CD8-positive, alpha-beta memory T cell (primary cell): ENCODE measurements at regions not wholly inside any gene's neighbourhood (a gene's known extent, or its start where the extent isn't known, plus 50 kb on each side); places are given as distances from the start of the nearest gene placed in this dataset.

Experiments used
- CTCF ChIA-PET: fragments of 350-600 bp; sonication (Branson Sonifier 250); formaldehyde crosslinking; loops from one replicate; lab custom pipeline; 2021; ENCODE audit warnings: antibody characterized with exemption; lab: Charles Lee
- POLR2A ChIA-PET: fragments of 350-600 bp; sonication (Branson Sonifier 250); formaldehyde crosslinking; loops from one replicate; lab custom pipeline; 2021; ENCODE audit warnings: antibody characterized with exemption; lab: Charles Lee
- DNase-seq, 5 donors: peaks; one replicate each; pipeline versions ENCODE4 v3.0.0 to v3.0.0-alpha.2; 2020 to 2022; ENCODE audit warnings: mixed read lengths in 1 of 5
- H3K27ac ChIP-seq: one replicate; pipeline ENCODE4 v1.7.0; 2013; ENCODE audit warnings: low read depth, mild to moderate bottlenecking, low read length, moderate library complexity
- H3K27me3 ChIP-seq: 2 replicates; pipeline ENCODE4 v1.7.0; 2013; ENCODE audit warnings: low read length, mild to moderate bottlenecking; ENCODE audit not compliant: insufficient read depth, poor library complexity, severe bottlenecking
- H3K36me3 ChIP-seq: 2 replicates; pipeline ENCODE4 v1.7.0; 2013; ENCODE audit warnings: mild to moderate bottlenecking, low read length, moderate library complexity; ENCODE audit not compliant: insufficient read depth
- H3K4me1 ChIP-seq: 2 replicates; pipeline ENCODE4 v1.7.0; 2013; ENCODE audit warnings: mild to moderate bottlenecking, low read length, moderate library complexity; ENCODE audit not compliant: insufficient read depth
- H3K4me3 ChIP-seq: 2 replicates; pipeline ENCODE4 v1.7.0; 2013; ENCODE audit warnings: mild to moderate bottlenecking, low read length
- H3K9me3 ChIP-seq: 2 replicates; pipeline ENCODE4 v1.7.0; 2013; ENCODE audit warnings: mild to moderate bottlenecking, low read length
- H3K27ac Mint-ChIP-seq, 8 donors: one replicate each; pipeline ENCODE4 v1.8.0; 2020 to 2021; ENCODE audit warnings: mixed read lengths in 8 of 8, mild to moderate bottlenecking in 6 of 8, inconsistent platforms in 3 of 8, moderate library complexity in 3 of 8
- H3K27me3 Mint-ChIP-seq, 2 donors: one replicate each; pipeline ENCODE4 v1.8.0; 2020 to 2021; ENCODE audit warnings: mixed read lengths in 2 of 2, mild to moderate bottlenecking in 1 of 2, moderate library complexity in 1 of 2
- H3K36me3 Mint-ChIP-seq, 3 donors: one replicate each; pipeline ENCODE4 v1.8.0; 2020 to 2021; ENCODE audit warnings: mixed read lengths in 3 of 3, inconsistent platforms in 1 of 3, mild to moderate bottlenecking in 1 of 3
- H3K4me1 Mint-ChIP-seq, 3 donors: one replicate each; pipeline ENCODE4 v1.8.0; 2020 to 2021; ENCODE audit warnings: mixed read lengths in 3 of 3, inconsistent platforms in 1 of 3, mild to moderate bottlenecking in 1 of 3
- H3K4me3 Mint-ChIP-seq, 7 donors: one replicate each; pipeline ENCODE4 v1.8.0; 2020 to 2021; ENCODE audit warnings: mixed read lengths in 7 of 7, mild to moderate bottlenecking in 6 of 7, moderate library complexity in 4 of 7, inconsistent platforms in 2 of 7
- H3K9me3 Mint-ChIP-seq, 5 donors: one replicate each; pipeline ENCODE4 v1.8.0; 2020 to 2022; ENCODE audit warnings: mixed read lengths in 5 of 5, mild to moderate bottlenecking in 3 of 5, moderate library complexity in 2 of 5, inconsistent platforms in 1 of 5

- Mint-ChIP-seq H3K4me1 (no peaks in the 10 kb centered on the region), H3K27me3 (no peaks in the 10 kb centered on the region), H3K36me3 (no peaks in the 10 kb centered on the region), H3K9me3 (peaks cover 2 to 37% (median 14%) of the 10 kb centered on the region in 5 donors), H3K27ac (no peak overlapping the region), H3K4me3 (no peak overlapping the region)
- no peak overlapping the region for H3K27ac ChIP-seq
- no peak for DNase-seq
- H3K4me1 ChIP-seq, result no peaks in the 10 kb centered on the region
- H3K36me3 ChIP-seq, result no peaks in the 10 kb centered on the region
- no peaks in the 10 kb centered on the region for H3K9me3 ChIP-seq
- H3K4me3 ChIP-seq, result no peak overlapping the region
- ChIA-PET CTCF (no interaction called here), POLR2A (no interaction called here)
- no peaks in the 10 kb centered on the region for H3K27me3 ChIP-seq
Measured at GRCh38 chr11:25941353-25941752, 390.6 kb upstream of the ANO3 start.

- no peak overlapping the region for H3K4me3 ChIP-seq
- Mint-ChIP-seq H3K9me3 (peaks cover 5 to 27% (median 20%) of the 10 kb centered on the region in 5 donors), H3K4me1 (no peaks in the 10 kb centered on the region), H3K27me3 (no peaks in the 10 kb centered on the region), H3K27ac (no peak overlapping the region), H3K4me3 (no peak overlapping the region), H3K36me3 (no peaks in the 10 kb centered on the region)
- H3K27me3 ChIP-seq, result no peaks in the 10 kb centered on the region
- H3K27ac ChIP-seq, result no peak overlapping the region
- no peaks in the 10 kb centered on the region for H3K4me1 ChIP-seq
- DNase-seq, result no peak
- ChIA-PET POLR2A (no interaction called here), CTCF (interaction anchor here (1.3 kb wide), 1 partner anchor 21 kb away, joined by 3 read pairs; no protein-coding TSS in a partner anchor)
- H3K9me3 ChIP-seq, result no peaks in the 10 kb centered on the region
- no peaks in the 10 kb centered on the region for H3K36me3 ChIP-seq
Measured at GRCh38 chr11:25943031-25943430, 388.9 kb upstream of the ANO3 start.

- H3K9me3 ChIP-seq, result no peaks in the 10 kb centered on the region
- Mint-ChIP-seq H3K4me3 (no peak overlapping the region), H3K27ac (no peak overlapping the region)
Measured at GRCh38 chr11:25943777-25944661, 387.9 kb upstream of the ANO3 start.

GRCh38 chr11:25949918-25950317, 382.0 kb upstream of the ANO3 start:
- no peak overlapping the region for H3K4me3 Mint-ChIP-seq
- Histone ChIP-seq H3K36me3 (no peaks in the 10 kb centered on the region), H3K9me3 (no peaks in the 10 kb centered on the region), H3K4me3 (no peak overlapping the region), H3K4me1 (no peaks in the 10 kb centered on the region), H3K27me3 (no peaks in the 10 kb centered on the region), H3K27ac (no peak overlapping the region)
- H3K9me3 Mint-ChIP-seq, result peaks cover 7 to 32% (median 16%) of the 10 kb centered on the region in 5 donors
- ChIA-PET POLR2A (no interaction called here), CTCF (no interaction called here)
- H3K4me1 Mint-ChIP-seq, result no peaks in the 10 kb centered on the region
- no peak overlapping the region for H3K27ac Mint-ChIP-seq
- DNase-seq, result no peak
- H3K27me3 Mint-ChIP-seq, result no peaks in the 10 kb centered on the region
- H3K36me3 Mint-ChIP-seq, result no peaks in the 10 kb centered on the region

More at GRCh38 chr11:25943777-25944661, 387.9 kb upstream of the ANO3 start:
- no peak overlapping the region for H3K27ac ChIP-seq
- CTCF ChIA-PET, result interaction anchor here (1.3 kb wide), 1 partner anchor 22 kb away, joined by 3 read pairs; no protein-coding TSS in a partner anchor
- DNase-seq, result no peak
- no peaks in the 10 kb centered on the region for H3K27me3 Mint-ChIP-seq
- H3K9me3 Mint-ChIP-seq, result peaks cover 7 to 27% (median 18%) of the 10 kb centered on the region in 5 donors
- no peaks in the 10 kb centered on the region for H3K4me1 Mint-ChIP-seq
- POLR2A ChIA-PET, result no interaction called here
- no peaks in the 10 kb centered on the region for H3K4me1 ChIP-seq
- H3K4me3 ChIP-seq, result no peak overlapping the region
- no peaks in the 10 kb centered on the region for H3K36me3 Mint-ChIP-seq
- H3K27me3 ChIP-seq, result no peaks in the 10 kb centered on the region
- H3K36me3 ChIP-seq, result no peaks in the 10 kb centered on the region

GRCh38 chr11:25953006-25953405, 378.9 kb upstream of the ANO3 start:
- H3K27me3 ChIP-seq, result no peaks in the 10 kb centered on the region
- POLR2A ChIA-PET, result no interaction called here
- H3K36me3 Mint-ChIP-seq, result no peaks in the 10 kb centered on the region
- H3K27ac ChIP-seq, result no peak overlapping the region
- H3K27me3 Mint-ChIP-seq, result no peaks in the 10 kb centered on the region
- no peak overlapping the region for H3K4me3 ChIP-seq
- H3K4me1 Mint-ChIP-seq, result no peaks in the 10 kb centered on the region
- H3K9me3 Mint-ChIP-seq, result peaks cover under 1 to 22% (median 5%) of the 10 kb centered on the region in 5 donors
- H3K4me3 Mint-ChIP-seq, result no peak overlapping the region
- H3K4me1 ChIP-seq, result no peaks in the 10 kb centered on the region
- no peaks in the 10 kb centered on the region for H3K36me3 ChIP-seq
- CTCF ChIA-PET, result no interaction called here
- no peaks in the 10 kb centered on the region for H3K9me3 ChIP-seq
- DNase-seq, result no peak
- no peak overlapping the region for H3K27ac Mint-ChIP-seq

- no peaks in the 10 kb centered on the region for H3K4me1 Mint-ChIP-seq
- Histone ChIP-seq H3K4me3 (no peak overlapping the region), H3K27me3 (no peaks in the 10 kb centered on the region), H3K27ac (no peak overlapping the region), H3K9me3 (no peaks in the 10 kb centered on the region), H3K36me3 (no peaks in the 10 kb centered on the region), H3K4me1 (no peaks in the 10 kb centered on the region)
- no peak overlapping the region for H3K27ac Mint-ChIP-seq
- DNase-seq, result no peak
- H3K4me3 Mint-ChIP-seq, result no peak overlapping the region
- H3K36me3 Mint-ChIP-seq, result no peaks in the 10 kb centered on the region
- H3K27me3 Mint-ChIP-seq, result no peaks in the 10 kb centered on the region
- CTCF ChIA-PET, result no interaction called here
- POLR2A ChIA-PET, result no interaction called here
- H3K9me3 Mint-ChIP-seq, result peaks cover 2 to 29% (median 5%) of the 10 kb centered on the region in 5 donors
Measured at GRCh38 chr11:25958045-25958444, 373.9 kb upstream of the ANO3 start.

- Mint-ChIP-seq H3K9me3 (peaks cover 2 to 22% (median 7%) of the 10 kb centered on the region in 5 donors), H3K36me3 (no peaks in the 10 kb centered on the region), H3K27ac (no peak overlapping the region), H3K4me1 (no peaks in the 10 kb centered on the region), H3K4me3 (no peak overlapping the region), H3K27me3 (no peaks in the 10 kb centered on the region)
- Histone ChIP-seq H3K9me3 (no peaks in the 10 kb centered on the region), H3K4me3 (no peak overlapping the region), H3K27me3 (no peaks in the 10 kb centered on the region), H3K4me1 (no peaks in the 10 kb centered on the region), H3K27ac (no peak overlapping the region), H3K36me3 (no peaks in the 10 kb centered on the region)
- ChIA-PET CTCF (no interaction called here), POLR2A (no interaction called here)
- DNase-seq, result no peak
Measured at GRCh38 chr11:25961539-25961938, 370.4 kb upstream of the ANO3 start.

GRCh38 chr11:25970726-25971508, 361.0 kb upstream of the ANO3 start:
- H3K36me3 Mint-ChIP-seq, result no peaks in the 10 kb centered on the region
- Histone ChIP-seq H3K27ac (no peak overlapping the region), H3K4me3 (no peak overlapping the region), H3K36me3 (no peaks in the 10 kb centered on the region), H3K4me1 (no peaks in the 10 kb centered on the region), H3K27me3 (no peaks in the 10 kb centered on the region), H3K9me3 (no peaks in the 10 kb centered on the region)
- no peaks in the 10 kb centered on the region for H3K27me3 Mint-ChIP-seq
- H3K4me3 Mint-ChIP-seq, result no peak overlapping the region
- POLR2A ChIA-PET, result no interaction called here
- H3K4me1 Mint-ChIP-seq, result no peaks in the 10 kb centered on the region
- CTCF ChIA-PET, result no interaction called here
- H3K9me3 Mint-ChIP-seq, result peaks cover 0 to 27% (median 6%) of the 10 kb centered on the region in 5 donors
- DNase-seq, result no peak
- no peak overlapping the region for H3K27ac Mint-ChIP-seq
